ENCODE measurements at regions not wholly inside any gene's neighbourhood (a gene's known extent, or its start where the extent isn't known, plus 50 kb on each side); places are given as distances from the start of the nearest gene placed in this dataset.

DNA sequence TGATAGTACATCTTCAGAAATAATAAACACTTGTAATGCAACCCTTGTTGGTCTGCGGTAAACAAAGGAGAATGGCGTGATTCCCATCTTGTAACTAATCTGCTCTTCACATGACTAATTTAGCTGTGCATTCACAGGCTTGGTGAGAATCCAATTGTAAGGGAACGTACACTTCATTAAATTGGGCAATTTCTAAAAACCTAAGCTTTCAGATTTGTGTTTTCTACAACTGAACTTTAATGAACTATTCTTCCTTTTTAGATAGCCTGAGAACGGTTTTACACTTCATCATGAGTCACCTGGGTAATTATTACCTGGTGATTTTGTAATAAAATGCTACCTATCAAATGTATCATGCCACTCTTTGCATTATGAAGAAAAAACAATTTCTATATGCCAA lies 306.9 kb downstream of the KLF5 start:
- TF ChIP-seq, protein P1, sequence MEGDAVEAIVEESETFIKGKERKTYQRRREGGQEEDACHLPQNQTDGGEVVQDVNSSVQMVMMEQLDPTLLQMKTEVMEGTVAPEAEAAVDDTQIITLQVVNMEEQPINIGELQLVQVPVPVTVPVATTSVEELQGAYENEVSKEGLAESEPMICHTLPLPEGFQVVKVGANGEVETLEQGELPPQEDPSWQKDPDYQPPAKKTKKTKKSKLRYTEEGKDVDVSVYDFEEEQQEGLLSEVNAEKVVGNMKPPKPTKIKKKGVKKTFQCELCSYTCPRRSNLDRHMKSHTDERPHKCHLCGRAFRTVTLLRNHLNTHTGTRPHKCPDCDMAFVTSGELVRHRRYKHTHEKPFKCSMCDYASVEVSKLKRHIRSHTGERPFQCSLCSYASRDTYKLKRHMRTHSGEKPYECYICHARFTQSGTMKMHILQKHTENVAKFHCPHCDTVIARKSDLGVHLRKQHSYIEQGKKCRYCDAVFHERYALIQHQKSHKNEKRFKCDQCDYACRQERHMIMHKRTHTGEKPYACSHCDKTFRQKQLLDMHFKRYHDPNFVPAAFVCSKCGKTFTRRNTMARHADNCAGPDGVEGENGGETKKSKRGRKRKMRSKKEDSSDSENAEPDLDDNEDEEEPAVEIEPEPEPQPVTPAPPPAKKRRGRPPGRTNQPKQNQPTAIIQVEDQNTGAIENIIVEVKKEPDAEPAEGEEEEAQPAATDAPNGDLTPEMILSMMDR (conservative IDR thresholded peaks at IDR 0.05 in 1 of 2, IDR thresholded peaks at IDR 0.05 in 1 of 2; ENCODE audit: extremely low read depth in 1 of 2, insufficient read depth in 1 of 2, low read depth in 1 of 2, low read length in 2 of 2), result no peak
- no peak for TF ChIP-seq EZH2 (IDR thresholded peaks at IDR 0.05; ENCODE audit: borderline replicate concordance, low read length)

Measured in mammary epithelial cell (primary cell).